ENCODE measurements at regions not wholly inside any gene's neighbourhood (a gene's known extent, or its start where the extent isn't known, plus 50 kb on each side); places are given as distances from the start of the nearest gene placed in this dataset.

DNA sequence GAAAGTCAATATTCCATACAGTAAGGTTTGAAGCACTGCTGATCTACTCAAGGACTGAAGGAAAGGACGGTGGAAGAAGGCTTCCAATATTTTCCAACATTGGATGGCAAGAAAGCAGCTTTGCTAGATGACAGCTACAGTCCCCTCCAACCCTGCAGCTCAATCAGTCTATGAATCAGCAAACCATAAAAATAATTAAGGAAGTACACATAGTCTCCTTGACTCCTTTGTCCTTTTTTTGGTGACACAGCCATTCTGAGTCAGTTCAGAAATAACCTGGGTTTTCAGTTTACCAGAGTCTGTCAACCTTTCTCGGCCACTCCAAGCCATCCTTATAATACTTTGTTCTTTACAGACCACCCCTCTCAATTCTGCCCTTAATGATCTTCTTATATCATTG, 232.5 kb downstream of the IBTK start:
- peak; percentile 20 for DNase-seq (ENCODE audit: low spot score)

DNA sequence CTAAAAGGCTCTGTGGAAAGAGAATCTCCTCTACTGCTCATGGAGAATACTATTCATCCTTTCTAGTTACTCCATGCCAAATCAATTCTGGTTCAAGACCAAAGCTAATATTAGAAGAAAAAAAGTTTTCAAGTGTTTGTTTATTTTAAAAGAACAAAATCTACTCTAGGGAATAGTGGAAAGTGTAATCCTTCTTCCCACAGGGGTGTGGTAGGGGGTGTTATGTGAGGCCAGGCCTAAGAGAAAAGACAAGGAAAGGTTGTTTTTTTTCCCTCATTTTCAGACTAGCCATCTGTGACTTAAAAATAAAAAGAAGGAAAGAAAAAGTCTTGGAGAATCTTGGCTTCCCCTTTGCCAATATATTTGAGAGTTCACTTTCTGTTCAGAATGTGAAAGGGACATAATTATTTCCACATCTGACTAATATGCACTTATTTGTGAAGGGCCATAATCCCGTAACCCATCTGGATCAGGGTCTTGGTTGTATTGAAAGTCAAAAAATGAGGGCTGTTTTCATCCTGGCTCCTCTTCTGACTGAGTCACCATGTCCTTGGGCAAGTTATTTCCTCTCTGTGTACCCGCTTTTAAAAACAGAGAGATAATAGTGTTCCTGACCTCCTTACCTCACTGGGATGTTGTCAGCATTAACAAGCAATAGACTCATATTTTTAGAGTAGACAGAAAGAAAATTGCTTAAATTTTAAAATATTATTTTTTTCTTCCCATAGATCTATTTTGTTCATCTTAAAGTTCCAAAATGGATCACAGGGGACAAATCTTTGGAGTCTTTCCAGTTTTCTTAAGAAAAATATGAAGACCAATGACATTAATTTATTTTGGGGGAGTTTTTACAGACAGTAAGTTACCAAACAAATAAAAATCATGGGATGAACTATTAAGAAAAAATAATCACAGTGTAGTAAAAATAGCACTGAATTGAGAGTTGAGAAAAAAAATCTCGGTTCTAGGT, 233.7 kb downstream of the IBTK start:
- DNase-seq (ENCODE audit: low spot score), result no peak

DNA sequence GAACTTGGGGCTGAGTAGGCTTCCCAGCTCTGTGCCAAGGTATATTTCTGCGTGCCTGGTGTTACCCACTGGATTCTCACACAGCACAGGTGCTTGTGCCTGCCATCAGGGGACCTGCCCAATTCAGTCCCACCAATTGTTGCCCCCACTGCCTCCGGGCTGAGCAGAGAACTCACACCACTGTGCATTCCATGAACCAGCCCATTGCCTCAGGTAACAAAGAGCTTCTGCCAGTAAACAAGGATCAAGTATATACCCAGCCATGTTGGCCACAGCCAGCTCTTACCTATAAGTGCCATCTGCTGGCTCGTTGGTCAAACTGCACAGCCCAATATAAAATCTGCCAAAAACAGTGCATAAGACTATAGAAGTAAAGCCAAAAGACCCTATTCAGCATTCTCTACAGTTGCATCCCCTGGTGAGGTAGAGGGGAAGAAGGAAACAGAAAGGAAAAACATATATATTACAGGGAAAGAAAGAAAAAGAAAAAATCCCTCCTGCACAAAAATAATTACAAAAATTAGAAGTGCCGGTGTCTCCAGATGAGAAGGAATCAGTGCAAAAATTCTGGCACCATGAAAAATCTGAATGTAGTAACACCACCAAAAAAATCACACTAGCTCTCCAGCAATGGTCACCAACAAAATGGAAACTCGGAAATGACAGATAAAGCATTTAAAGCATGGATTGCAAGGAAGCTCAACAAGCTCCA, 241.4 kb downstream of the IBTK start:
- DNase-seq (ENCODE audit: low spot score), result no peak

DNA sequence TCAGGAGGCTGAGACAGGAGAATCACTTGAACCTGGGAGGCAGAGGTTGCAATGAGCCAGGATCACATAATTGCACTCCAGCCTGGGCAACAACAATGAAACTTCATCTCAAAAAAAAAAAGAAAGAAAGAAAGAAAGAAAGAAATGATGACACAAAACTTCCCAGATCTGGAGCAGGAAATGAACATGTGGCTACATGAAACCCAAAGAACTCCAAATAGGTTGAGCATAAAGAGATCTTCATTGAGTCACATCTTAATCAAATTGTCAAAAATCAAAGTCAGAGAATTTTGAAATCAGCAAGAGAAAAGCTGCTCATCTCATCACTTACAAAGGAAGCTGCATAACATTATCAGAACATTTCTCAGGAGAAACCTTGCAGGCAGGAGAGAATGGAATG, 247.0 kb downstream of the IBTK start:
- no peak for DNase-seq (ENCODE audit: low spot score)

DNA sequence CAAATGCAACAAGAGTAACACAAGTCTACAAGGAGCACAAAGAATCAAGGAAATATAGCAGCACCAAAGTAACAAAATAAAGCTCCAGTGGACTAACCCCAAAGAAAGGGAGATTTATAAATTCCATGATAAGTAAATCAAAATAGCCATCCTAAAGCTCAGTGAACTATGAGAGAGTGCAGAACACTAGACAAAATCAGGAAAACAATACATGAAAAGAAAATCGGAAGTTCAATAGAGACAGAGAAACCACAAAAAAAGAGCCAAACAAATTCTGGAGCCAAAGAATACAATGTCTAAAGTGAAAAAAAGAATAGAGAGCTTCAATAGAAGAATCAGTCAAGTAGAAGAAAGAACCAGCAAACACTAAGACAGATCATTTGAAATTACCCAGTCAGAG, 247.3 kb upstream of the TENT5A start:
- DNase-seq (ENCODE audit: low spot score), result no peak

DNA sequence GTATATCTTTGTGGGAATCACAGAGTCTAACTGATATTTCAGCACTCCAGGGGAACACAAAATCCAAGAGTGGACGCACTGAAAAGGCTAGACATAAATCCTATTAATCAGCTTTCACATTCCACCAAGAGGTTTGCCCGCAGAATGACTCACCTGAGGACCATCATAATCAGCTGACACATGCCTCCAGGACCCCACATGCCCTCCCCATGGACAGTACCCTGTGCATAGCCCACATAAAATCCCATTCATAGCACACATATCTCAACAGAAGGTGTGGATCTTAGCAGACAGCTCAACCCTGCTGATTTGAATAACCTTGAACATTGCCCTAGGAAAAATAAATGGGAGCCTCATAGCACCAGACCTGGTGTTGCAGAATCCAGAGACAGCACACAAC, 246.8 kb upstream of the TENT5A start:
- no peak for DNase-seq (ENCODE audit: low spot score)

DNA sequence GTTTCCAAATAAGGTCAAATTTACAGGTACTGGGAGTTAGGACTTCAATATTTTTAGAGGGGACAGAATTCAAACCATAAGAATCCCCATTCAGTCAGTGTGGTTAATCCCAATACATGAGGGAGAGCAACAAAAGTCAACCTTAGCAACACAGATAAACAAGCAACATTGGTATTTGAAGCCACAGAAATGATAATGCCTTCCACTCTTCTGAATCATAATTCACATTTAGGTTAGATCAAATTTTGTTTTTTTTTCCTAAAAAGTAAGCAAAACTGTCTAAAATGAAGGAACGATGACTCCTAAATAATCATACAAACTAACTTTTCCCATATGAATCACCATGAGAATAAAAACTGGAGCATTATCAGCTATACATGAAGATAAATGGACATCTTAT, 246.0 kb upstream of the TENT5A start:
- no peak for DNase-seq (ENCODE audit: low spot score)

DNA sequence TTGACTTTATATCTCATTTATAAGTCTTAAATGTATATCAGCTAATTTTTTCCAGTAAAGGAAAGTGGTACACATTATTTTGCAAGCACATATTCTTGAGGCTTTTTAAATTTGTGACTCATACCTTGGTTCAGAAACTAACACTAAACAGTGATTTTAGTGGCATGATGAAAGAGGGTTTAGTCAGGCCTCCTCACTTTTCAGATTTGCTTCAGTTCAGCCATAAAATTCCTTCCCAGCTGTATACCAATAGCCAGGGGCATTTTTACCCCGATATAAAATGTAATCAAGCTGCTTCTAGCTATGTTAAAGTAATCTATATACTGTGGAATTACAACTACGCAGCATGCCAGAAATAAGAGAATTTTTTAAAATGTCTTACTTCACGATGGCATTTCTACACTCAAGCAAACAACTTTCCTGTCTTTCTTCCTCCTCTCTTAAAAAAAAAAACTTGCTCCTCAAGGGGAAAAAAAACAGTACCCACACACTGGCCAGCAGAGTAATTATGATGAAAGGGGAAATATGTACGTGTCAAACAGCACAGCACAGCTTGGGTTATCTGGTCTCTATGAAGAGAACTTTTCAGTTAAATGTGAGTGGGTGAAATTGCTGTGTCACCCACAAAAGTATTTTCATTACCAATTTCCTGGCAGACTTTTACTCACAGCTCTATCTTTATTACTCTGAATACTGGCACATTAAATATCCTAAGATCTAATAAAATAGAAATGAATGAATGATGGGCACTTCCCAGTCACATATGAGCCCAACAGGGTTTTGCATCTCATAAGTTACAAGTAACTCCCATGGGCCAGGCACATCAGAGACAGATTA, 244.8 kb upstream of the TENT5A start:
- no peak for DNase-seq (ENCODE audit: low spot score)

DNA sequence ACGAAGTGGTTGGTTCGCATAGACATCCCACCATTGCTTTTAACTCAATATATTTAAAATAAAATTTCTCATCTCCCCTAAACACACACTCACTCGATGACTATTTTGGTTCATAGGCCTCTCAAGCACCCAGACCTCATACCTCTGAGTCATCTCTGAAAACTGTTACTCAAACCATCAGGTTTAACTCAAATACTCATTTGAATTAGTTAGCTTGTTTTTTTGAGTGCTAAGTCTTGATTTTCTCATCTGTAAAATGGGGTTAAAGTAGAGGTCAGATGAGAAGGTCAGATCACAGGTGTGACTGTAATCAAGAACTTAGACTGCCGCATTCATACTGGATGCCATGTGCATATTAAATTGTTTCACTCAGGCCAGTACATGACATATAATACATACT, 243.9 kb upstream of the TENT5A start:
- DNase-seq (ENCODE audit: low spot score), result no peak

DNA sequence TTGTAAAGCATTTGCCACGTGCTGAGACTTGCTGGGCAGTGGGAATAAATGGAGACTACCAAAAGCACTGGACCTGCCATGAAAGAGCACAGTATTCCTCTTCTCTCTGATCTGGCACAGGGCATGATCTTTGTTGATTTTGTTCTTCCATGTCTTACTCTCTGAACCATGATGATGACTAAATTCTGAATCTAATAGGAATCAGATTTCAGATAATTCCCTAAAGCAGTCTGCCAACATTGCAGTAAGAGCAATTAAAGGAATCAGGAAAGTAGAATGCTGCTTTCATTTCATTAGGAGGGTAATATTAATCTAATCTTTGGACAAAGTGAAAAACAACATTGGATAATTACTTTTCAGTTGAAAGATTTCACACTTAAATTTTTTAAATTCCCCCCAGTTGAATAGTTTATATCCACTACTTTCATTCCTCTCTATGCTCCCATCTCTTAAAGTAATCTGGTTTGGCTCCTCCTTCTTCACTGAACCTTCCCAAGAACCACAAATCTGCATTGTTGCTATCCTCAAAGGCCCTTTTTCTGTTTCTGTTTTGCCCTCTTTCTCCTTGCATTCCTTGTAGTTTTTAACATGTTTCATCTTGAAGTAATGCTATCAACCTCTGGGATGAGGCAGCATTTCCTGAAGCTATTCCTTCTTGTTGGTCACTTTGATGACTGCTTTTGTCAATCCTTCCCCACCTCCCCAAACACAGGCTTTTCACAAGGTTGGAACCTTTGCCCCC, 243.2 kb upstream of the TENT5A start:
- no peak for DNase-seq (ENCODE audit: low spot score)

DNA sequence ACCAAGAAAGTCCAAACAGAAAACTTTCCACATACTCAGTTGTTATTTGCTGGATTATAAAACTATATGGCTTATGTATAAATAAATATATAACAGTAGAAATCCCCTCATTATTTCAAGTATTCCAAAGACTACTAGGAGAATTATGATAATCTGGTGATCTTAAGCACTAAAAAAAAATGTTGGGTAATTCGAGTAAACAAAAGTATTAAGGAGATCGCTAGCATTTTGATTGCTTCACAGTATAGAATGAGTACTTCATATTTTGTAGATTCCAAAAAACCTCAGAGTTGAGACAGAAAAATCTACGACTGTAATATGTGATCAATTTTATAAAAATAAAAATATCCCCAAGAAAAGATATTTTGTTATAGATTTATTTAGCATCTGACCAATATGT, 236.4 kb upstream of the TENT5A start:
- DNase-seq (ENCODE audit: low spot score), result no peak

DNA sequence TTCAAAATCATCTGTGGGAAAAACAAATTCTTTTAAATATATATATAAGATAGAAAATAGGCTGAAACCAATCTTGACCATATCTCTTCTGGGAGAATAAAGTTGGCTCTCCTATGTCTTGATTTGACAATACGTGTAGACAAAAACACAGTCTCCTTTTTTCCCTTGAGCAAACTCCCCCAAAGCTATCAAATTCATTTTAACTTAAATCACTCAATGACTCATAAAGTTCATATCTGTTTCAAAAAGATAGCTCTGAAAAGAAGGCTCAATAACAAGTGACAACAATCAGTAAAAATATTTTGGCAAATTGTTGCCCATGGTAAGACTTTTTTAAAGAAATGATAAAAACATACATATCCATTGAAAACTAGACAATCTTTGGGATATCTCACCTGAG, 236.0 kb upstream of the TENT5A start:
- DNase-seq (ENCODE audit: low spot score), result no peak

DNA sequence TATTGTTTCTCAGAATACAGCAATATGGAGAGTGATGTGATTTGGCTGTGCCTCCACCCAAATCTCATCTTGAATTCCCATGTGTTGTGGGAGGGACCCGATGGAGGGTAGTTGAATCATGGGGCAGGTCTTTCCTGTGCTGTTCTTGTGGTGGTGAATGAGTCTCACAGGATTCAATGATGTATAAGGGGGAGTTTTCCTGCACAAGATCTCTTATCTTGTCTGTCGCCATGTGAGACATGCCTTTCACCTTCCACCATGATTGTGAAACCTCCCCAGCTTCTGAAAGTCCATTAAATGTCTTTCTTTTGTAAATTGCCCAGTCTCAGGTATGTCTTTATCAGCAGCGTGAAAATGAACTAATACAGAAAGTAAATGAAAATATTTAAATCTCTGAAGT, 234.8 kb upstream of the TENT5A start:
- no peak for DNase-seq (ENCODE audit: low spot score)

DNA sequence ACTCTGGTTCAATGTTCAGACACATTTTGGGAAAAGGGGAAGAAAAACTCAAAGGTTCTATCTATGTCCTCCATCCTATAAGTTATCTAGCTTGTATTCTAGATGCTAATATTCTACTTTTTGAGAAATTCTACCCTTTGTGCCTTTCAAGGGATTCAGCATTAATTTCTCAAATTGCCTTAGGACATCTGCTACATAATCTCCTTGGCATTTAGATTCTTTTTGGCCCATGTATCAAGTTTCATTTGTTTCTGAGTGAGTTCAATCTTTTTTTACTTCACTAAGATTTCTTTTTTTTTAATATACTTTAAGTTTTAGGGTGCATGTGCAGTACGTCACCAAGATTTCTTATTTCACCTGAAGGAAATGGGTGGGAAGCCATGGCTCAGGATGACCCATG, 232.7 kb upstream of the TENT5A start:
- DNase-seq (ENCODE audit: low spot score), result no peak

DNA sequence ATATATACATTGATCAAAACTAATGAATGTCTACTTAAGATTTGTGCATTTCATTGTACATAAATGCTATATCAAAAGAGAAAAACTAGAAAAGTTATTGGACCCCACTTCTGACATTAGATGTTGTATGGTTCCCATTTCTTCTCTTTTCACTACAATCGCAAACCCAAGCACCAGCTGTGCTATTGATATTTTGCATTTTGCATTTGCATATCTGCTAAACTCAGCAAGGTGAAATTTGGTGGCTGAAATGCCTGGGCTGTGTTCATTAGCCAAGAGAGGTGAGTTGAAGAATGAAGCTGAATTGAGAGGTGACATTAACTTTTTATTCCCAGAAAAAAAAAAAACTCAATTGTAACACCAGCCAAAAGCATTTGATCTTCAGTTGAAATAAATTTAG, 232.1 kb upstream of the TENT5A start:
- DNase-seq (ENCODE audit: low spot score), result no peak

DNA sequence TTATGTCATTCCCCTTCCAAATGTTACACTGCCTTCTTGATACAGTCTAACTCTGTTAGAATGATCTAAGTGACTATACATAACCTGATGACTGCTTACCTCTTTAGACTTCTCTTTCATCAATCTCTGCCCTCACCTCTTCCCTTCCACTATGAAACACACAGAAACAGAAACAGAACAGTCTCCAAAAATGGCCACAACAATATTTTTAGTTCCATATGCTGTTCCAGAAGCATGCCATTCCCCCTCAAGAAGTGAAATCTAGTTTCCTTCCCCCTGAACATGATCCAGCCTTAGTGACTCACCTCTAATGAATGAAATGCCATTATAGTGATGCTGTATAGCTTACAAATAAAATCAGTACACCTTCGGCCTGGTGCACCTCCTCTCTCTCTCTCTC, 229.3 kb upstream of the TENT5A start:
- no peak for DNase-seq (ENCODE audit: low spot score)

DNA sequence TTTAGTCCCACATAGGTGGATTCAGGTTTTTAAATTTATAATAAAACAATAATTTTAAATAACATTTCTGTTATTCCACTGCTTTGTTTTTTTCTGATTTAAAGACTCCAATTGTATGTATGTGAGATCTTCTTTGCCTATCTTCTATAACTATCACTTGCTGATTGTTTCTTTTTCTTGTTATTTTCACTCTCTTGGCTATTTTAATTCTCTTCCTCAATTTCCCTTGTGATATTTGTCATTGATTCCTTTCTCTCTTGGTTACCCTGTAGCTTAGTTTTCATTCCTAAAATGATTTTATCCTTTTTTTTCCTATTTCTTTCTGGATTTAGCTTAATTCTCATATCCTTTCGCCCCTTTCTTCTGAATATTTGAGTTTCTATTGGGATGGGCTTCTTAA, 227.3 kb upstream of the TENT5A start:
- DNase-seq (ENCODE audit: low spot score), result no peak

DNA sequence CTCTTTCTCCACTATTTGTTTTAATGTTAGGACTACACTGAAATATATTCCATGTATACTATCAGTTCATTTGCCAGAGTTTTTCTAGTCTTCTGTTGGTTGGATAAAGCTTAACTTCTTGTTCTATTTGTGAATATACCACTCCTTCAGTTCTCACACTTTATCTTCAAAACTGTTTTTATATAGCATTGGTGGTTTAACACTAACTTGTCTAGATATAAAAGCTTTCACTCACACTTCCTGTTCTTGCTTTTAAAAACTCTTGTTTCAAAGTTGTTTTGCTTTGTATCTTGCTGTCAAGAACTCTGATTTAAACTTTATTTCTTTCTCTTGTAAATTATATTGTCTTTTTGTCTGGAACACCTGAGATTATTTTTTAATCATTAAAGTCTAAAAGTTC, 226.8 kb upstream of the TENT5A start:
- no peak for DNase-seq (ENCODE audit: low spot score)

DNA sequence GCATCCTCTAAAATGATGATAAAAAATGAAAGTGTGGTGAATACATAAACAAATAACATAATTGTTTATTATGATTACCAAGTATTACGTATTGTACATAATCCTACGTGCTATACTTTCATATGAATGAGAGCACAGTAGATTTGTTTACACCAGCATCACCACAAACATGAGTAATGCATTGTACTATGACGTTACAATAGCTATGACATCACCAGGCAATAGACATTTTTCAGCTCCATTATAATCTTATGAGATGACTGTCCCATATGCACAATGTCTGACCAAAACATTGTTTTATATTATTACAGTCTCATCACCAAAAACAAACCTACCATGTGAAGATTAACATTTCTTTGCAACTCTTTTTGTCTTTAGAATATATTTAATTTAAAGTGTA, 225.7 kb upstream of the TENT5A start:
- DNase-seq (ENCODE audit: low spot score), result no peak

DNA sequence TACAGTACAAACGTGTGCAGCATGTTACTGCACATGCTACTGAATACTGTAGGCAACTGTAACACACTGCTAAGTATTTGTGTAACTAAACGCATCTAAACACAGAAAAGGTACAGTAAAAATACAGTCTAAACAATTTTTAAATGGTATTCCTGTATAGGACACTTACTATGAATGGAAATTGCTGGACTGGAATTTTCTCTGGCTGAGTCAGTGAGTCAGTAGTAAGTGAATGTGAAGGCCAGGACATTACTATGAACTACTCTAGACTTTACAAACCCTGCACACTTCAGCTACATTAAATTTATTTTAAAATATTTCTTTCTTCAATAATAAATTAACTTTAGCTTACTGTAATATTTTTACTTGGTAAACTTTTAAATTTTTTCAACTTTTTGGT, 225.0 kb upstream of the TENT5A start:
- no peak for DNase-seq (ENCODE audit: low spot score)

DNA sequence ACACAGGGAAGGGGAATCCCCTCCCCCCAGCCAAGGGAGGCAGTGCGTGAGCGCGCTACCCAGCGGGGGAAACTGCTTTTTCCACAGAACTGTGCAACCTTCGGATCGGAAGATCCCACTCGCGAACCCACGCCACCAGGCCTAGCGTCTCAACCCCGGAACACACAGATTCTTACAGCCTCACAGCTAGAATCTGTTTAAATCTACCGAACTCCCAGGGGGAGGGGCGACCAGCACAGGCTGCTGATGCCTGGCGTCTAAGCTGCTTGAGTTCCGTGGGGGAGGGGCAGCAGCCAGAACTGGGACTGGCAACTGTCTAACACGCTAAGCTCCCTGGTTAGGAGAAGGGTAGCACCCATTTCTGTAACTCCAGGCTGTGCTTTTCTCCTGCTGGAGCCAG, 217.3 kb upstream of the TENT5A start:
- no peak for DNase-seq (ENCODE audit: low spot score)

DNA sequence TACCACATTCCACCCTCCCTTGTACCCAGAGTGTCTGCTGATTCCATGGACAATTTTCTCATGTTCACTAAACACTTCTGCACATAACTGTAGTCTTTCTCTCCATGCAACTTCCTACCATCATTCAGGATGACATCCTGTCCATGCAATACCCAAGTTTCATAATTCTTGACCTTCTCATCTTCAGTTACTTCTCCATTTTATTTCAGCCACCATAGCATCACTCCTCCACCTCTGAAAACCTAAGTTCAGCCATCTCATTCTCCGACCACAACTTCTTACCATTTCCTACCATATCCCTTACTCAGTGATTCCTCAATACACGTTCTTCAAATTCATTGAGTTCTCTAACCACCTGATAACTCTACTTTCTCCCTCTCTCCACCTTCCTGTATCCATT, 216.5 kb upstream of the TENT5A start:
- DNase-seq (ENCODE audit: low spot score), result no peak
